HG02571 (cell line): ENCODE measurements at regions not wholly inside any gene's neighbourhood (a gene's known extent, or its start where the extent isn't known, plus 50 kb on each side); places are given as distances from the start of the nearest gene placed in this dataset.

ENCODE experiments used
- ATAC-seq: cut with Tn5 transposase; IDR thresholded peaks from one replicate; pipeline ENCODE4 v1.9.1; 2021; ENCODE audit warnings: mild to moderate bottlenecking, moderate library complexity; ENCODE audit not compliant: unreplicated experiment

GRCh38 chrX:6701085-6701484, 166.2 kb upstream of the VCX3A start:
- no peak for ATAC-seq

GRCh38 chrX:6695717-6696116, 160.8 kb upstream of the VCX3A start:
- no peak for ATAC-seq

- no peak for ATAC-seq
Measured at GRCh38 chrX:6694977-6695376, 160.1 kb upstream of the VCX3A start.

GRCh38 chrX:6694221-6694620, 159.3 kb upstream of the VCX3A start:
- ATAC-seq = no peak

GRCh38 chrX:6693051-6693450, 158.1 kb upstream of the VCX3A start:
- ATAC-seq = no peak

GRCh38 chrX:6685489-6685888, 150.6 kb upstream of the VCX3A start:
- no peak for ATAC-seq

- no peak for ATAC-seq
Measured at GRCh38 chrX:6683353-6683752, 148.4 kb upstream of the VCX3A start.

- ATAC-seq = no peak
Measured at GRCh38 chrX:6681521-6682145, 146.7 kb upstream of the VCX3A start.

- ATAC-seq = no peak
Measured at GRCh38 chrX:6679988-6680387, 145.1 kb upstream of the VCX3A start.

- ATAC-seq = no peak
Measured at GRCh38 chrX:6679550-6679949, 144.6 kb upstream of the VCX3A start.

- no peak for ATAC-seq
Measured at GRCh38 chrX:6678313-6678712, 143.4 kb upstream of the VCX3A start.

GRCh38 chrX:6674734-6675133, 139.8 kb upstream of the VCX3A start:
- no peak for ATAC-seq

- ATAC-seq = no peak
Measured at GRCh38 chrX:6667048-6667768, 132.3 kb upstream of the VCX3A start.

GRCh38 chrX:6666624-6667023, 131.7 kb upstream of the VCX3A start:
- no peak for ATAC-seq

GRCh38 chrX:6661736-6662135, 126.8 kb upstream of the VCX3A start:
- ATAC-seq = no peak

GRCh38 chrX:6660567-6661264, 125.8 kb upstream of the VCX3A start:
- ATAC-seq = no peak

GRCh38 chrX:6645216-6645615, 110.3 kb upstream of the VCX3A start:
- no peak for ATAC-seq

- no peak for ATAC-seq
Measured at GRCh38 chrX:6644411-6644810, 109.5 kb upstream of the VCX3A start.

GRCh38 chrX:6640727-6641126, 105.8 kb upstream of the VCX3A start:
- ATAC-seq = no peak

GRCh38 chrX:6614506-6614905, 79.6 kb upstream of the VCX3A start:
- ATAC-seq = no peak

- ATAC-seq = no peak
Measured at GRCh38 chrX:6599230-6599860, 64.4 kb upstream of the VCX3A start.
